Trophoblast cell (in vitro differentiated cells and primary cell): ENCODE measurements at regions not wholly inside any gene's neighbourhood (a gene's known extent, or its start where the extent isn't known, plus 50 kb on each side); places are given as distances from the start of the nearest gene placed in this dataset.
"Not testable (repeated sequence)": the region's sequence is repeated elsewhere in the genome, so short reads cannot be mapped to it uniquely, and the experiment has no call there.

Experiments
- DNase-seq, 2 donors: peaks; one replicate each; pipeline ENCODE4 v3.0.0-alpha.2; 2016
- H2AFZ ChIP-seq: 2 replicates; pipeline ENCODE4 v1.6.1; 2013; ENCODE audit warnings: low read length, moderate library complexity, mild to moderate bottlenecking; ENCODE audit not compliant: insufficient read depth, poor library complexity
- H2AK5ac ChIP-seq: 2 replicates; pipeline ENCODE4 v1.6.1; 2013; ENCODE audit warnings: mild to moderate bottlenecking, low read length
- H2BK120ac ChIP-seq: 2 replicates; pipeline ENCODE4 v1.6.1; 2013; ENCODE audit warnings: low read length, mild to moderate bottlenecking, moderate library complexity; ENCODE audit not compliant: insufficient read depth, poor library complexity
- H2BK12ac ChIP-seq: 2 replicates; pipeline ENCODE4 v1.6.1; 2013; ENCODE audit warnings: mild to moderate bottlenecking, low read length, moderate library complexity
- H2BK5ac ChIP-seq: 2 replicates; pipeline ENCODE4 v1.6.1; 2013; ENCODE audit warnings: low read length, low read depth, moderate library complexity, mild to moderate bottlenecking; ENCODE audit not compliant: poor library complexity
- H3K14ac ChIP-seq: 2 replicates; pipeline ENCODE4 v1.6.1; 2013; ENCODE audit warnings: mild to moderate bottlenecking, low read length
- H3K18ac ChIP-seq: 2 replicates; pipeline ENCODE4 v1.6.1; 2013; ENCODE audit warnings: mild to moderate bottlenecking, low read length
- H3K23ac ChIP-seq: 2 replicates; pipeline ENCODE4 v1.6.1; 2013; ENCODE audit warnings: low read length
- H3K27ac ChIP-seq: 2 replicates; pipeline ENCODE4 v1.5.1; 2013; ENCODE audit warnings: low read depth, mild to moderate bottlenecking, inconsistent platforms, low read length, moderate library complexity
- H3K27me3 ChIP-seq: 2 replicates; pipeline ENCODE4 v1.6.1; 2013; ENCODE audit warnings: inconsistent platforms, mild to moderate bottlenecking, low read length, moderate library complexity; ENCODE audit not compliant: insufficient read depth
- H3K36me3 ChIP-seq, 2 experiments: 1 replicate in 1 of 2; 2 replicates in 1 of 2; pipeline ENCODE4 v1.6.1; 2013; ENCODE audit warnings: low read length in 2 of 2, mild to moderate bottlenecking in 2 of 2, moderate library complexity in 1 of 2; ENCODE audit not compliant: insufficient read depth in 2 of 2, control insufficient read depth in 1 of 2
- H3K4ac ChIP-seq: 2 replicates; pipeline ENCODE4 v1.6.1; 2013; ENCODE audit warnings: low read depth, mild to moderate bottlenecking, low read length, moderate library complexity
- H3K4me1 ChIP-seq, 2 experiments: 1 replicate in 1 of 2; 2 replicates in 1 of 2; pipeline ENCODE4 v1.6.1; 2013; ENCODE audit warnings: low read length in 2 of 2, mild to moderate bottlenecking in 2 of 2, moderate library complexity in 1 of 2; ENCODE audit not compliant: insufficient read depth in 2 of 2, control insufficient read depth in 1 of 2
- H3K4me2 ChIP-seq: 2 replicates; pipeline ENCODE4 v1.6.1; 2013; ENCODE audit warnings: inconsistent platforms, mild to moderate bottlenecking, low read length, moderate library complexity
- H3K4me3 ChIP-seq: 2 replicates; pipeline ENCODE4 v1.5.1; 2013; ENCODE audit warnings: mild to moderate bottlenecking, low read depth, low read length, inconsistent platforms
- H3K79me1 ChIP-seq: one replicate; pipeline ENCODE4 v1.6.1; 2013; ENCODE audit warnings: low read length
- H3K79me2 ChIP-seq: 2 replicates; pipeline ENCODE4 v1.6.1; 2013; ENCODE audit warnings: low read length, mild to moderate bottlenecking; ENCODE audit not compliant: control insufficient read depth, insufficient read depth, poor library complexity
- H3K9ac ChIP-seq: 2 replicates; pipeline ENCODE4 v1.6.1; 2013; ENCODE audit warnings: mild to moderate bottlenecking, low read length
- H3K9me3 ChIP-seq: 2 replicates; pipeline ENCODE4 v1.6.1; 2013; ENCODE audit warnings: low read depth, mild to moderate bottlenecking, control low read depth, inconsistent platforms, low read length; ENCODE audit not compliant: insufficient read depth
- H4K12ac ChIP-seq: 2 replicates; pipeline ENCODE4 v1.6.1; 2013; ENCODE audit warnings: low read depth, mild to moderate bottlenecking, low read length, moderate library complexity
- H4K8ac ChIP-seq: 2 replicates; pipeline ENCODE4 v1.6.1; 2013; ENCODE audit warnings: low read depth, mild to moderate bottlenecking, low read length, moderate library complexity
- H4K91ac ChIP-seq: one replicate; pipeline ENCODE4 v1.6.1; 2013; ENCODE audit warnings: low read depth, mild to moderate bottlenecking, low read length, moderate library complexity
- WGBS: extraction: QIAGEN DNeasy Blood & Tissue Kit; methylation state at CpG from one replicate; pipeline ENCODE4 v1.1.7; 2013; ENCODE audit warnings: missing lambda C conversion rate; ENCODE audit not compliant: insufficient read length, insufficient coverage; ENCODE audit errors: extremely low coverage; 5-methylcytosine and 5-hydroxymethylcytosine counted together

GRCh38 chr2:126982935-126983334 lies 84.2 kb downstream of the TEX51 start:
- no peak overlapping the region for H2AFZ ChIP-seq
- no peak overlapping the region for H3K4ac ChIP-seq
- H3K4me1 ChIP-seq, result no peaks in the 10 kb centered on the region
- no peaks in the 10 kb centered on the region for H3K79me1 ChIP-seq
- H3K14ac ChIP-seq, result no peak overlapping the region
- H3K9ac ChIP-seq, result no peak overlapping the region
- H3K23ac ChIP-seq, result no peak overlapping the region
- no peak for DNase-seq
- H3K79me2 ChIP-seq, result no peaks in the 10 kb centered on the region
- no peak overlapping the region for H2BK12ac ChIP-seq
- H3K18ac ChIP-seq, result no peak overlapping the region
- H2BK5ac ChIP-seq, result no peak overlapping the region
- H3K4me3 ChIP-seq, result no peak overlapping the region
- no CpG with 5 or more reads among the region's 5 CpGs for WGBS
- no peak overlapping the region for H2AK5ac ChIP-seq
- no peak overlapping the region for H4K91ac ChIP-seq
- no peak overlapping the region for H3K27ac ChIP-seq
- H4K12ac ChIP-seq, result no peak overlapping the region
- H3K36me3 ChIP-seq, result no peaks in the 10 kb centered on the region
- no peaks in the 10 kb centered on the region for H3K27me3 ChIP-seq
- H4K8ac ChIP-seq, result no peak overlapping the region
- H2BK120ac ChIP-seq, result no peak overlapping the region
- H3K4me2 ChIP-seq, result no peak overlapping the region
- H3K9me3 ChIP-seq, result no peaks in the 10 kb centered on the region

GRCh38 chr2:126986631-126987187 lies 88.0 kb downstream of the TEX51 start:
- Histone ChIP-seq H3K14ac (no peak overlapping the region), H2AFZ (no peak overlapping the region), H3K9ac (no peak overlapping the region), H3K18ac (no peak overlapping the region), H2BK12ac (no peak overlapping the region), H2BK120ac (no peak overlapping the region), H2BK5ac (no peak overlapping the region), H3K4me2 (no peak overlapping the region), H3K79me1 (no peaks in the 10 kb centered on the region), H3K27ac (no peak overlapping the region), H3K79me2 (no peaks in the 10 kb centered on the region), H3K23ac (no peak overlapping the region), H3K4me1 (peaks cover 0 to 2% of the 10 kb centered on the region in 2 experiments), H3K36me3 (no peaks in the 10 kb centered on the region), H3K4me3 (no peak overlapping the region), H2AK5ac (no peak overlapping the region), H3K27me3 (no peaks in the 10 kb centered on the region), H3K9me3 (no peaks in the 10 kb centered on the region), H4K8ac (no peak overlapping the region), H4K12ac (no peak overlapping the region), H3K4ac (no peak overlapping the region), H4K91ac (no peak overlapping the region)
- DNase-seq, result no peak
- no CpG with 5 or more reads among the region's 6 CpGs for WGBS

GRCh38 chr2:126988482-126988881 lies 89.8 kb downstream of the TEX51 start:
- Histone ChIP-seq H4K91ac (no peak overlapping the region), H3K23ac (no peak overlapping the region), H3K79me1 (no peaks in the 10 kb centered on the region), H4K12ac (no peak overlapping the region), H3K14ac (no peak overlapping the region), H4K8ac (no peak overlapping the region), H3K4me1 (peaks cover 0 to 2% of the 10 kb centered on the region in 2 experiments), H3K4ac (no peak overlapping the region), H3K36me3 (no peaks in the 10 kb centered on the region), H2AFZ (no peak overlapping the region), H2BK5ac (no peak overlapping the region), H3K9me3 (no peaks in the 10 kb centered on the region), H2BK12ac (no peak overlapping the region), H3K27ac (no peak overlapping the region), H3K27me3 (no peaks in the 10 kb centered on the region), H2AK5ac (no peak overlapping the region), H3K4me3 (no peak overlapping the region), H3K79me2 (no peaks in the 10 kb centered on the region), H3K18ac (no peak overlapping the region), H3K4me2 (no peak overlapping the region), H3K9ac (no peak overlapping the region), H2BK120ac (no peak overlapping the region)
- no peak for DNase-seq
- no CpG with 5 or more reads among the region's 4 CpGs for WGBS

GRCh38 chr2:126989064-126989463 lies 90.4 kb downstream of the TEX51 start:
- not testable (repeated sequence) for H3K4me3 ChIP-seq, H3K79me2 ChIP-seq, H2BK120ac ChIP-seq, H3K18ac ChIP-seq, H2AK5ac ChIP-seq, DNase-seq, H3K36me3 ChIP-seq, H3K27ac ChIP-seq, H3K9ac ChIP-seq, H3K27me3 ChIP-seq, H3K4ac ChIP-seq, H2BK12ac ChIP-seq, H3K9me3 ChIP-seq, H3K14ac ChIP-seq, H3K4me1 ChIP-seq, H3K79me1 ChIP-seq, H3K23ac ChIP-seq, H4K91ac ChIP-seq, H2BK5ac ChIP-seq, H4K12ac ChIP-seq, H2AFZ ChIP-seq, H3K4me2 ChIP-seq, H4K8ac ChIP-seq
- no CpG with 5 or more reads among the region's 8 CpGs for WGBS
